Pancreas (tissue), 10 donors: ENCODE measurements at regions not wholly inside any gene's neighbourhood (a gene's known extent, or its start where the extent isn't known, plus 50 kb on each side); places are given as distances from the start of the nearest gene placed in this dataset.
"Not testable (repeated sequence)": the region's sequence is repeated elsewhere in the genome, so short reads cannot be mapped to it uniquely, and the experiment has no call there.

ENCODE experiments used
- ATAC-seq, 4 donors: fragments of 200-7000 bp; cut with Tn5 transposase; one replicate each; pipeline versions ENCODE4 v1.8.0 to v1.9.1; 2020; ENCODE audit warnings: mild to moderate bottlenecking in 4 of 4, moderate library complexity in 4 of 4
- DNase-seq, 6 donors: peaks; one replicate each; pipeline ENCODE4 v3.0.0-alpha.2; 2020
- FAIRE-seq: peaks from 2 replicates; lab custom pipeline; 2012; peaks lifted over from hg19 to GRCh38; lab: Jason Lieb, UNC
- H3K27ac ChIP-seq, 4 donors: fragments of 200-600 bp; sonication (generic); 1 replicate in 3 of 4; 2 replicates in 1 of 4; pipeline versions ENCODE4 v1.5.0 to v1.8.0; 2020
- H3K27me3 ChIP-seq, 4 donors: fragments of 200-600 bp; one replicate each; pipeline ENCODE4 v1.8.0; 2021
- H3K36me3 ChIP-seq, 3 donors: fragments of 200-600 bp; sonication (generic) in 1 of 3; one replicate each; pipeline versions ENCODE4 v1.5.0 to v1.8.0; 2020 to 2021
- H3K4me1 ChIP-seq, 3 donors: fragments of 200-600 bp; one replicate each; pipeline ENCODE4 v1.8.0; 2021
- H3K4me3 ChIP-seq, 4 donors: fragments of 200-600 bp; sonication (generic) in 2 of 4; one replicate each; pipeline versions ENCODE4 v1.5.0 to v1.8.0; 2020 to 2021
- H3K9me3 ChIP-seq, 4 donors: fragments of 200-600 bp; one replicate each; pipeline ENCODE4 v1.8.0; 2021
- WGBS, 2 donors: extraction: QIAGEN DNeasy Blood & Tissue Kit; methylation state at CpG; one replicate each; pipeline ENCODE4 v1.1.7; 2013; 5-methylcytosine and 5-hydroxymethylcytosine counted together
- intact Hi-C, 3 donors: fragments of 100-400 bp; cut with DNase I; formaldehyde crosslinking; loops; one replicate each; pipeline versions ENCODE4 v1.11.1 to v1.14.2; 2022
- TF ChIP-seq, protein P1 (sequence below), 4 donors: fragments of 200-600 bp; sonication (generic) in 3 of 4; IDR thresholded peaks; one replicate each; pipeline versions ENCODE4 v1.5.0 to v1.8.0; 2021; ENCODE audit warnings: antibody characterized with exemption in 4 of 4
- donor health status: healthy with polysubstance abuse.
- donor health status: DM: no; HTN: no; CAD: no; lungs with moderate emphysema.
- donor health status: DM: no; HTN: no; CAD: no.
- donor health status: control.
- donor health status: control.
- donor health status: Bipolar disorder and iron deficiency.
- donor health status: DM: yes; HTN: yes; CAD: no.
- donor health status: DM: no; HTN: no; CAD: no.
- donor health status: DM: no; HTN: no; CAD: no.
- donor health status: DM: yes; HTN: yes; CAD: no.

GRCh38 chr4:74505355-74505978, 60.5 kb downstream of the AREG start:
- H3K36me3 ChIP-seq, H3K9me3 ChIP-seq, FAIRE-seq, H3K4me3 ChIP-seq, intact Hi-C loops, H3K27ac ChIP-seq, H3K27me3 ChIP-seq, H3K4me1 ChIP-seq: not testable (repeated sequence)
- WGBS, 2 donors = 20 to 23% methylated on average over 5 of the region's 5 CpGs
- ATAC-seq (peak; percentile 50 to 80 (median 66)), DNase-seq (peak in 5 of 6 donors; percentile 34 to 76 (median 55))

GRCh38 chr4:74509363-74509762, 64.4 kb downstream of the AREG start:
- intact Hi-C loops, FAIRE-seq, DNase-seq, ATAC-seq, H3K27ac ChIP-seq, H3K27me3 ChIP-seq, H3K4me3 ChIP-seq, H3K4me1 ChIP-seq, H3K9me3 ChIP-seq, H3K36me3 ChIP-seq: not testable (repeated sequence)
- 63 to 68% methylated on average over 3 of the region's 3 CpGs for WGBS, 2 donors

- DNase-seq = no peak
- TF ChIP-seq, protein P1, sequence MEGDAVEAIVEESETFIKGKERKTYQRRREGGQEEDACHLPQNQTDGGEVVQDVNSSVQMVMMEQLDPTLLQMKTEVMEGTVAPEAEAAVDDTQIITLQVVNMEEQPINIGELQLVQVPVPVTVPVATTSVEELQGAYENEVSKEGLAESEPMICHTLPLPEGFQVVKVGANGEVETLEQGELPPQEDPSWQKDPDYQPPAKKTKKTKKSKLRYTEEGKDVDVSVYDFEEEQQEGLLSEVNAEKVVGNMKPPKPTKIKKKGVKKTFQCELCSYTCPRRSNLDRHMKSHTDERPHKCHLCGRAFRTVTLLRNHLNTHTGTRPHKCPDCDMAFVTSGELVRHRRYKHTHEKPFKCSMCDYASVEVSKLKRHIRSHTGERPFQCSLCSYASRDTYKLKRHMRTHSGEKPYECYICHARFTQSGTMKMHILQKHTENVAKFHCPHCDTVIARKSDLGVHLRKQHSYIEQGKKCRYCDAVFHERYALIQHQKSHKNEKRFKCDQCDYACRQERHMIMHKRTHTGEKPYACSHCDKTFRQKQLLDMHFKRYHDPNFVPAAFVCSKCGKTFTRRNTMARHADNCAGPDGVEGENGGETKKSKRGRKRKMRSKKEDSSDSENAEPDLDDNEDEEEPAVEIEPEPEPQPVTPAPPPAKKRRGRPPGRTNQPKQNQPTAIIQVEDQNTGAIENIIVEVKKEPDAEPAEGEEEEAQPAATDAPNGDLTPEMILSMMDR (IDR thresholded peaks at IDR 0.05) = no peak
- Histone ChIP-seq H3K36me3 (no peaks in the 10 kb centered on the region), H3K4me3 (no peak overlapping the region), H3K9me3 (no peaks in the 10 kb centered on the region), H3K27ac (no peak overlapping the region), H3K4me1 (no peaks in the 10 kb centered on the region), H3K27me3 (no peaks in the 10 kb centered on the region)
- intact Hi-C loops = no loop called here
- no peak for FAIRE-seq
- no peak for ATAC-seq
These were observed 71.4 kb downstream of the AREG start for GRCh38 chr4:74516303-74516702.

DNA sequence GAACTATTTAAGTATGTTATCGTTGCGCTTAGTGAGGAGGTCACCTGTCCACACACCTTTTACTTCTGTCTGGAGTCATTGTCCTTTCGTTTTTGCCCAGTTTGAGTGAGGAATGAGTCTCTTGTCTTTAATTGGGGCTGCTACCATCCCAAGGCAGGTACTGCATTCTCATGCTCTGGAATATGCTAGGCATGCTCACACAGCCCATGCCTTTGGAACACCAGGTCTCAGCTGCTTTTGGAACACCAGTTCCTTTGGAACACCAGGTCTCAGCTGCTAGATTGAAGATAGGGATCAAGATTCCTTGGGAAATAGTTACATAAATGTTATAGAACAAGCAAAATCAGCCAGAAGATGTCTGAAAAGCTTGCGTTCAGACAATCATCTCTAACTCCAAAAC, 73.1 kb downstream of the AREG start:
- TF ChIP-seq, protein P1 (IDR thresholded peaks at IDR 0.05) = no peak
- Histone ChIP-seq H3K4me1 (no peaks in the 10 kb centered on the region), H3K27ac (no peak overlapping the region), H3K36me3 (no peaks in the 10 kb centered on the region), H3K27me3 (no peaks in the 10 kb centered on the region), H3K9me3 (no peaks in the 10 kb centered on the region), H3K4me3 (no peak overlapping the region)
- ATAC-seq (no peak), DNase-seq (no peak), FAIRE-seq (no peak)
- WGBS, 2 donors = 69 to 89% methylated on average over 4 of the region's 4 CpGs
- intact Hi-C loops = no loop called here

- DNase-seq = no peak
- no peak overlapping the region for H3K4me3 ChIP-seq
- TF ChIP-seq, protein P1 (IDR thresholded peaks at IDR 0.05) = no peak
- WGBS, 2 donors = 43 to 47% methylated on average over 3 of the region's 3 CpGs
- ATAC-seq = no peak
- H3K27ac ChIP-seq = no peak overlapping the region
- H3K4me1 ChIP-seq = no peaks in the 10 kb centered on the region
- no peak for FAIRE-seq
- no peaks in the 10 kb centered on the region for H3K9me3 ChIP-seq
- H3K36me3 ChIP-seq = no peaks in the 10 kb centered on the region
- no peaks in the 10 kb centered on the region for H3K27me3 ChIP-seq
- intact Hi-C loops = no loop called here
These were observed 77.5 kb downstream of the AREG start for GRCh38 chr4:74522251-74522991.

GRCh38 chr4:74523096-74523495, 78.2 kb downstream of the AREG start:
- intact Hi-C loops = no loop called here
- no peak for ATAC-seq
- WGBS, 2 donors = 30 to 41% methylated on average over 1 of the region's 1 CpG

More at GRCh38 chr4:74523096-74523495, 78.2 kb downstream of the AREG start:
- Histone ChIP-seq H3K36me3 (no peaks in the 10 kb centered on the region), H3K9me3 (no peaks in the 10 kb centered on the region), H3K27ac (no peak overlapping the region), H3K4me1 (no peaks in the 10 kb centered on the region), H3K4me3 (no peak overlapping the region), H3K27me3 (no peaks in the 10 kb centered on the region)
- DNase-seq = no peak
- FAIRE-seq = no peak
- TF ChIP-seq, protein P1 (IDR thresholded peaks at IDR 0.05) = no peak
